NK-92 treated with Interleukin-12 subunit alpha and Interleukin-12 subunit beta, amount 100 ng/mL, for 24 hours (cell line): ENCODE measurements at regions not wholly inside any gene's neighbourhood (a gene's known extent, or its start where the extent isn't known, plus 50 kb on each side); places are given as distances from the start of the nearest gene placed in this dataset.

Experiments used
- DNase-seq: peaks from one replicate; lab custom pipeline; 2025; lab: John Stamatoyannopoulos, UW

GRCh38 chr13:107572156-107572555 is 643.2 kb downstream of the LIG4 start:
- DNase-seq: no peak

GRCh38 chr13:107568181-107568580 is 647.2 kb downstream of the LIG4 start:
- no peak for DNase-seq

- DNase-seq: no peak
Observed at GRCh38 chr13:107563099-107563925, 652.0 kb downstream of the LIG4 start.

GRCh38 chr13:107562203-107562602 is 653.1 kb downstream of the LIG4 start:
- no peak for DNase-seq

GRCh38 chr13:107554460-107554859 is 660.9 kb downstream of the LIG4 start:
- no peak for DNase-seq

GRCh38 chr13:107553838-107554237 is 661.5 kb downstream of the LIG4 start:
- DNase-seq: no peak

- DNase-seq: no peak
Observed at GRCh38 chr13:107551521-107551920, 663.8 kb downstream of the LIG4 start.

GRCh38 chr13:107548338-107548737 is 667.0 kb downstream of the LIG4 start:
- no peak for DNase-seq

- no peak for DNase-seq
Observed at GRCh38 chr13:107545946-107546502, 669.3 kb downstream of the LIG4 start.

- no peak for DNase-seq
Observed at GRCh38 chr13:107534548-107534947, 680.8 kb downstream of the LIG4 start.

GRCh38 chr13:107531816-107532215 is 683.5 kb downstream of the LIG4 start:
- no peak for DNase-seq

- no peak for DNase-seq
Observed at GRCh38 chr13:107531180-107531579, 684.2 kb downstream of the LIG4 start.

GRCh38 chr13:107529035-107529434 is 686.3 kb downstream of the LIG4 start:
- no peak for DNase-seq

- DNase-seq: no peak
Observed at GRCh38 chr13:107518780-107519179, 696.6 kb downstream of the LIG4 start.

- DNase-seq: no peak
Observed at GRCh38 chr13:107518292-107518691, 697.0 kb downstream of the LIG4 start.

GRCh38 chr13:107516517-107516916 is 698.8 kb downstream of the LIG4 start:
- no peak for DNase-seq

- no peak for DNase-seq
Observed at GRCh38 chr13:107512551-107512950, 702.8 kb downstream of the LIG4 start.

GRCh38 chr13:107497661-107498060 is 717.7 kb downstream of the LIG4 start:
- DNase-seq: no peak

- no peak for DNase-seq
Observed at GRCh38 chr13:107493266-107493665, 722.1 kb downstream of the LIG4 start.

GRCh38 chr13:107482688-107483087 is 732.6 kb downstream of the LIG4 start:
- no peak for DNase-seq

GRCh38 chr13:107480130-107480529 is 735.2 kb downstream of the LIG4 start:
- DNase-seq: no peak

GRCh38 chr13:107477772-107478379 is 737.5 kb downstream of the LIG4 start:
- no peak for DNase-seq

GRCh38 chr13:107475753-107476453 is 739.4 kb downstream of the LIG4 start:
- no peak for DNase-seq
